ENCODE measurements at regions not wholly inside any gene's neighbourhood (a gene's known extent, or its start where the extent isn't known, plus 50 kb on each side); places are given as distances from the start of the nearest gene placed in this dataset.

- TF ChIP-seq POLR2A (IDR thresholded peaks at IDR 0.05) (no peak), CTCF (IDR thresholded peaks at IDR 0.05) (no peak)
These were observed 196.3 kb downstream of the TSHZ3 start for GRCh38 chr19:31152906-31153305.

Measured in body of pancreas (tissue), 4 donors.